Choroid plexus epithelial cell (primary cell): ENCODE measurements at regions not wholly inside any gene's neighbourhood (a gene's known extent, or its start where the extent isn't known, plus 50 kb on each side); places are given as distances from the start of the nearest gene placed in this dataset.

Experiments
- DNase-seq: peaks from one replicate; pipeline ENCODE4 v3.0.0-alpha.2; 2010; ENCODE audit warnings: low read depth
- H3K4me3 ChIP-seq: 2 replicates; pipeline ENCODE4 v1.5.1; 2011; ENCODE audit warnings: low read depth, mild to moderate bottlenecking, control low read depth, low read length, moderate library complexity
- TF ChIP-seq, protein P1 (sequence below): conservative IDR thresholded peaks from 2 replicates; pipeline ENCODE4 v1.5.1; 2011; ENCODE audit warnings: low read depth, mild to moderate bottlenecking, control low read depth, inconsistent platforms, low read length, moderate library complexity

DNA sequence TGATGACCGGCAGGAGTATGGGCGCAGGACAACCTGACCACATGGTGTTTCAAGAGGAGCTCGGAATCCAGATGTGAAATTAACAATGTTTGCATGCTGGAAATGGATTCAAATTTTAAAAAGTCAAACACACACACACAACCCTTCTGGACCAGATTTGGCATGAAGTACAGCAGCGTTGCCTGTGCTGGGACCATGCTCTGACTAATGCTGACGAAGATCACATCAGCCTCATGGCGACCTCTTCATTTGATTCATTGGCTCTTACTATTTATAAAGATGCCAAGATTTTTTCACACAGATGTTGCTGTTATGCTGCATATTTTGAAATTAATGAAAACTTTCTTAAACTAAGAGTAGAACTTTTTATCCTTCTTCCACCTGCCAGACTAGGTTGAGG lies 926.6 kb upstream of the TMEM132C start:
- no peak for DNase-seq
- no peak overlapping the region for H3K4me3 ChIP-seq
- TF ChIP-seq, protein P1, sequence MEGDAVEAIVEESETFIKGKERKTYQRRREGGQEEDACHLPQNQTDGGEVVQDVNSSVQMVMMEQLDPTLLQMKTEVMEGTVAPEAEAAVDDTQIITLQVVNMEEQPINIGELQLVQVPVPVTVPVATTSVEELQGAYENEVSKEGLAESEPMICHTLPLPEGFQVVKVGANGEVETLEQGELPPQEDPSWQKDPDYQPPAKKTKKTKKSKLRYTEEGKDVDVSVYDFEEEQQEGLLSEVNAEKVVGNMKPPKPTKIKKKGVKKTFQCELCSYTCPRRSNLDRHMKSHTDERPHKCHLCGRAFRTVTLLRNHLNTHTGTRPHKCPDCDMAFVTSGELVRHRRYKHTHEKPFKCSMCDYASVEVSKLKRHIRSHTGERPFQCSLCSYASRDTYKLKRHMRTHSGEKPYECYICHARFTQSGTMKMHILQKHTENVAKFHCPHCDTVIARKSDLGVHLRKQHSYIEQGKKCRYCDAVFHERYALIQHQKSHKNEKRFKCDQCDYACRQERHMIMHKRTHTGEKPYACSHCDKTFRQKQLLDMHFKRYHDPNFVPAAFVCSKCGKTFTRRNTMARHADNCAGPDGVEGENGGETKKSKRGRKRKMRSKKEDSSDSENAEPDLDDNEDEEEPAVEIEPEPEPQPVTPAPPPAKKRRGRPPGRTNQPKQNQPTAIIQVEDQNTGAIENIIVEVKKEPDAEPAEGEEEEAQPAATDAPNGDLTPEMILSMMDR: no peak

DNA sequence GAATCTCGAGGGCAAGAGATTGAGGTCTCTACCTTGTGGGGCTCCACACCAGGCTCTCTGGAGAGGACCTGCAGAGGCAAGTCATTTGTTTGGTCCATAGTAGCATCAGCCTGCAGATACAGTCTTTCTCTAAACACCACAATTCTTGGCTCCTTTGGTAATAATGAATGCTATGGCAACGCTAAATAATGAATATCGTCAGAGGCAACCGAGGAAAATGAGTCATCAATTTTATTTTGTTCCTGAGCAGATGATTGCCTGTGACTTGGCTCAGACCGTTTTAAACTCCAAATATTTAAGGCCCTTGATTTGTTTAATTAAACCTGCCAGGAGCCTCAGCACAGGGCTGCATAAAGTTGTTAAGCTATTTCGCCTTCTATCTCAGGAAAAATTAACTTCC lies 924.1 kb upstream of the TMEM132C start:
- no peak for DNase-seq
- no peak overlapping the region for H3K4me3 ChIP-seq
- TF ChIP-seq, protein P1: no peak

DNA sequence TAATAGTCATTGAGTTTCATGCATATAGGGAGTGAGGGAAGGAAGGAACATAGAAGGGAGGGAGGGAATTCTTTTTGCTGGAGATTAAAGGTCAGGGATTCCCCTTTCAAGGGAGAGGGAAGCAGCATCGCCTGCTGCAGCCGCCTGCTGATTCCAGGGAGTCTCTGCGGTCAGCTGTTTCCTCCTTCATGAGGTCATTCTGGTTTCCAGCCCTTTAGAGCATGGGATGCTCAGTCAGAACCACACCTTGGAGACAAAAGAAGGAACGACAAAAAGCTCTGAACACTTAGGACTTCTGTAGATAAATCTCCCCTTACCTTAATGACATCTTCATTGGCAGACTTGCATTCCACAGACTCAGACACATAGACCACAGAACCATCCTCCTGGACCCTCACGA lies 923.0 kb upstream of the TMEM132C start:
- DNase-seq: peak; percentile 25
- no peak overlapping the region for H3K4me3 ChIP-seq

DNA sequence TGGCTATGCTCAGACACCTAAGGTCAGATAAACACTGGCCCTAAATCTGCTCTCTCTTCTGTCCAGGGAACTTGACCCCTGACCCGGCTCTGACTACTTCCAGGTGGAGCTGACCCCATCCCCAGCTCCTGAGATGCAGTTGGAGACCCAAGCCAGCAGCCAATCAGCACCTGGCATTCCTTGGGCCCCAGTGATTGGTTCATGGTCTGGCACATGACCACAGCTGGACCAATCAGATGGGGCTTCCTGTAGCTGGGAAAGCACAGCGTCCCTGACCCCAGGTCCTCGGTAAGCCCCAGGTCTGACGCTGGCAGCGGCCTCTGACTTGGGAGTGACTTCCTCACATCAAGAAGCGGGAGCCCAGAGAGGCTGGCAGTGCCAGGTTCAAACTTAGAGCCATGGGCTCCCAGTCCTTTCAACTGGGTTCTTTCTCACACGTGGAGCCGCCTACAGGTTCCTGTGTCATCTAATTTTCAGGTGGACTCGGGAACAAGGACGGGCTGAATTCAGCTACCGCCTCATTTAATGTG lies 915.4 kb upstream of the TMEM132C start:
- no peak for DNase-seq
- H3K4me3 ChIP-seq: no peak overlapping the region
- TF ChIP-seq, protein P1: no peak

More for the DNA sequence above, 923.0 kb upstream of the TMEM132C start:
- TF ChIP-seq, protein P1: no peak

DNA sequence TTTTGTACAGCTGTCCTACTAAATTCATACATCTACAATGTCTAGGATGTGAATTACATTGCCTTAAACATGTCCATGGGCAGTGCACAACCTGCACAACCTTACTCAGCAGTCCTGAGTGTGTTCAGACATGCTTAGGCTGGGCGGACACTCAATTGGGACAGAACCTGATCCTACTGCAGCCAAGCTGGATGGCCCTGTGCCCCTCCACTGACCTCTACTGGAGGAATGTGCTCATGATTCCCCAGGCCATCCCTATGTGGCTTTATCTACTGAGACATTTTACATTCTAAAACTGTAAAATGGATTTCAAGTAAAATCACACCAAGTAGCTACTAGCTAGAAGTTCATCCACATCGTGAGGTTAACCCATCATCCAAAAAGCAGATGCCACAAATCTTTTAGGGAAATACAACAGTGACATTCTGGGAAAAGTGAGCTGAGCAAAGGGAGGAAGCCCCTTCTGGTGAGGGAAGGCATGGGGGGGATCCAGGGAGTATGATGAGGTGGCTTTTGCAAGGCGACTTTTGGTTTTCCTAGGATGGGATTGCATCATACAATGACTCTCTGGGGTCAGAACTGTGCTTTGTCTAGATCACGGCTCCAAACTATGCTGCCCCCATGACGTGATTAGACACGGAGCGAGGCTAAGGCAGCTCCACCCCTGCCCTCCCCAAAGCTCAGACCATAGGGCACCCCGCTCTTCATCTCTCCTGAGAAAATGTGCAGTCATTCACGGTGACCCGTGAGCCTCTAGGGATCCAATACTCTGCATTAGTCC lies 911.7 kb upstream of the TMEM132C start:
- DNase-seq: peak; percentile 8
- TF ChIP-seq, protein P1: peak; percentile 43

DNA sequence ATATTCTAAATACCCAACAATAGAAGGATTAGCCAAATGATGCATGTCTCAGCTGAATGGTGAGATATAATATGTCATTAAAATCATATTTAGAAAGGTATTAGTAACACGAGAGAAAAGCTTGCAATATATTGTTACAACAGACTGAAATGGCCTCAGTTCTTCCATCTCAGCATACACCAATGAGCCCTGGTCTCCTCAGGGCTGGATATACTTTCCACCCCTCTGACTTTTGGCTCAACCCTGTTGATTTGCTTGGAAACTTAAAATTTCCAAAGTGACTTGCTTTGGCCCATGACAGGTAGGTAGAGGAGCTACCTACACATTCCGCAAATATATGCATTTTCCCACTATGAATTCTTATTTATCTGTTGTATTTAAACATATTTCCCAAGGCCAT lies 908.1 kb upstream of the TMEM132C start:
- H3K4me3 ChIP-seq: no peak overlapping the region
- DNase-seq: no peak
- TF ChIP-seq, protein P1: no peak

More for the DNA sequence above, 911.7 kb upstream of the TMEM132C start:
- no peak overlapping the region for H3K4me3 ChIP-seq

DNA sequence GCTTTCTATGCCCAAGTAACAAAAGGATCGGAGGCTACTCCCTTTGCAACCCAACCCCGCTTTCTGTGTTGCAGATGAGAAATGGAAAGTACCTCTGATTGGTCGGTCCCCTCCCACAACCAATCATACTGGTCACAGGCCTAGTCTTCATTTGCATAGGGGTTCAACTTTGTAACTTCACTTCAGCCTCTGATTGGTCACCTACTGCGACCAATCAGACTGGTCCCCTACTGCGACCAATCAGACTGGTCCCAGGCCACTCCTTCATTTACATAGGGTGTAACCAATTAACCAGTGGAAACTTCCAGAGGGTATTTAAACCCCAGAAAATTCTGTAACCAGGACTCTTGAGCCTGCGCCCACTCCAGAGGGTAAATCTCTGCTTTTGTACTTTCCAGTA lies 906.4 kb upstream of the TMEM132C start:
- no peak for DNase-seq
- TF ChIP-seq, protein P1: no peak
- no peak overlapping the region for H3K4me3 ChIP-seq
